GM19035 (cell line): ENCODE measurements at regions not wholly inside any gene's neighbourhood (a gene's known extent, or its start where the extent isn't known, plus 50 kb on each side); places are given as distances from the start of the nearest gene placed in this dataset.
"Not testable (repeated sequence)": the region's sequence is repeated elsewhere in the genome, so short reads cannot be mapped to it uniquely, and the experiment has no call there.

Source experiments
- ATAC-seq: cut with Tn5 transposase; IDR thresholded peaks from one replicate; pipeline ENCODE4 v1.9.1; 2021; ENCODE audit not compliant: unreplicated experiment

DNA sequence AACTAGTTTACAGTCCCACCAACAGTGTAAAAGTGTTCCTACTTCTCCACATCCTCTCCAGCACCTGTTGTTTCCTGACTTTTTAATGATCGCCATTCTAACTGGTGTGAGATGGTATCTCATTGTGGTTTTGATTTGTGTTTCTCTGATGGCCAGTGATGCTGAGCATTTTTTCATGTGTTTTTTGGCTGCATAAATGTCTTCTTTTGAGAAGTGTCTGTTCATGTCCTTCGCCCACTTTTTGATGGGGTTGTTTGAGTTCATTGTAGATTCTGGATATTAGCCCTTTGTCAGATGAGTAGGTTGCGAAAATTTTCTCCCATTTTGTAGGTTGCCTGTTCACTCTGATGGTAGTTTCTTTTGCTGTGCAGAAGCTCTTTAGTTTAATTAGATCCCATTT lies 77.1 kb upstream of the SLC7A14 start:
- ATAC-seq = not testable (repeated sequence)

GRCh38 chr3:170660139-170660538 lies 74.3 kb upstream of the SLC7A14 start:
- ATAC-seq = no peak

DNA sequence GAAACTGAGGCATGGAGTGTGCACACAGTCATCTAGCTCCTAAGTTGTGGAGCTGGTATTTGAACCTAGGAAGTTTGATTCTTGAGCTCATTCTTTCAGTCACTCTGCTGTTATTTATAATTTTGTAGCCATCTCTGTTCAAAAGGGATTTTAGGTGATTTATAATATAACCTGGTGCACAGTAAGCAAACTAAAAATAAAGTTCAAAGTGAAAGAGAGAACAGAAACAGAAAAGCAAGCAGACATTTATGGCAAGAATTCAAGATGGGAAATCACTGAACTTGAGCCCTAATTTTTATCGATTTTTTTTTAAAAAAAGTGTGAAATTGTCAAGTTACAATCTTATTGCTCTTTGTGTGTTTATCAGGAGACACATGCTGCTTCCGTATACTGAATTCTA lies 71.4 kb upstream of the SLC7A14 start:
- no peak for ATAC-seq

- no peak for ATAC-seq
These were observed 70.4 kb upstream of the SLC7A14 start for GRCh38 chr3:170656284-170656683.

- no peak for ATAC-seq
These were observed 67.9 kb upstream of the SLC7A14 start for GRCh38 chr3:170653801-170654200.

GRCh38 chr3:170651260-170651845 lies 65.5 kb upstream of the SLC7A14 start:
- no peak for ATAC-seq

DNA sequence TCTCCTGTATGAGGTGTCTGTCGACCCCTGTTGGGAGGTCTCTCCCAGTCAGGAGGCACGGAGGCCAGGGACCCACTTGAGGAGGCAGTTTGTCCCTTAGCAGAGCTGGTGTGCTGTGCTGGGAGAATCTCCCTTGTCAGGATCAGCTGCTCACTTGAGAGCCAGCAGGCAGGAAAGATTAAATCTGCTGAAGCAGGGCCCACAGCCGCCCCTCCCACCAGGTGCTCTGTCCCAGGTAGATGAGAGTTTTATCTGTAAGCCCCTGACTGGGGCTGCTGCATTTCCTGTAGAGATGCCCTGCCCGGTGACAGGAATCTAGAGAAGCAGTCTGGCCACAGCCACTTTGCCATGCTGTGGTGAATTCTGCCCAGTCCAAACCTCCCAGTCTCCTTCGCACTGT lies 64.7 kb upstream of the SLC7A14 start:
- ATAC-seq = not testable (repeated sequence)

DNA sequence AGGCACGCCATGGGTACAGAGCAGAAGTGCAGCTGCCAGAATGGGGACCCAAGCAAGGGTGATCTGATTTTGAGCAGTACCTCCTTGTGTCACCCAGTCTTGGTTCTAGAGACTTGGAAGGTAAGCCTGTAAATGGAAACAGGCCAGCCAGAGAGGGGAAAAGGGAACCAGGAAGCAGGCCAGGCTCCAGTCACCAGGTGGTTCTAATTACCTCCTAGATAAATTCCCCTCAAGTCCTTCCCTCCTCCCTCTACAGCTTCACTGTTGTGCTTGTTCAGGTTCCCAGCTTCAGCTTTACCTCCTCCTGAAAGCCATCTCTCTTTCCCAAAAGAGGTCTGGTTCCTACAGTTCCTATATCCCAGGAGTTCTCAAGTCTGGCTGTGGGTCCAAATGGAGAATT lies 58.8 kb upstream of the SLC7A14 start:
- no peak for ATAC-seq

GRCh38 chr3:170643831-170644230 lies 58.0 kb upstream of the SLC7A14 start:
- ATAC-seq = no peak

DNA sequence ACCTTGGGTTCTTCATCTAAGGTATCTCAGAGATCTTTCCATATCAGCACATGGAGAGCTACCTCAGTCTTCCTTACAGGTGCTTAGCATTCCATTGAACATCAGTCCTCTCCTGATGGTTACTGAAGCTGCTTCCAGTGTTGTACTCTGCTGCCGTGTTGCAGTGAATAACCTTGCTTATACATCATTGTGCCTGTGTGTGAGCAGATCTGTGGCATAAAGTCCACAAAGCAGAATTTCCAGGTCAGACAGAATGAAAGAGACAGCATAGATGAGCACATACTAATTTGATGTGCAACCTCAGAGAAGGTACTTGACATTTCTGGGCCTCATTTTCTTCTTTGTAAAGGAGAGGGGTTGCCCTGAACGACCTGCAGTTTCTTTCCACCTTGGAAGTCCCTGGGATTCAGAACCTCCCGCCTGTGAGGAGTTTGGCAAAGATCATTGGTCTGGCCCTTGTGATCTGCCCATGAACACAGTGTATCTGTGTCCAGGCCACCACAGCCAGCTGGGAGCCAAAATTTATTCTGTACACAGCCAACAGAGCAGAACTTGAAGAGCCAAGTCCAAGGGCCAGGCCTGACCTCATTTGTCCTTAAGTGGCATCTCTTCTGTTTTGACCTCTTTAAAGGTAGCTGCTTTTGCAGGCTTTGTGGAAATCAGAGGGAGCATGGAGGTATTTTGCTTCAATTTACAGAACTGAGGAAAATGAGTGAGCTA lies 57.2 kb upstream of the SLC7A14 start:
- no peak for ATAC-seq

DNA sequence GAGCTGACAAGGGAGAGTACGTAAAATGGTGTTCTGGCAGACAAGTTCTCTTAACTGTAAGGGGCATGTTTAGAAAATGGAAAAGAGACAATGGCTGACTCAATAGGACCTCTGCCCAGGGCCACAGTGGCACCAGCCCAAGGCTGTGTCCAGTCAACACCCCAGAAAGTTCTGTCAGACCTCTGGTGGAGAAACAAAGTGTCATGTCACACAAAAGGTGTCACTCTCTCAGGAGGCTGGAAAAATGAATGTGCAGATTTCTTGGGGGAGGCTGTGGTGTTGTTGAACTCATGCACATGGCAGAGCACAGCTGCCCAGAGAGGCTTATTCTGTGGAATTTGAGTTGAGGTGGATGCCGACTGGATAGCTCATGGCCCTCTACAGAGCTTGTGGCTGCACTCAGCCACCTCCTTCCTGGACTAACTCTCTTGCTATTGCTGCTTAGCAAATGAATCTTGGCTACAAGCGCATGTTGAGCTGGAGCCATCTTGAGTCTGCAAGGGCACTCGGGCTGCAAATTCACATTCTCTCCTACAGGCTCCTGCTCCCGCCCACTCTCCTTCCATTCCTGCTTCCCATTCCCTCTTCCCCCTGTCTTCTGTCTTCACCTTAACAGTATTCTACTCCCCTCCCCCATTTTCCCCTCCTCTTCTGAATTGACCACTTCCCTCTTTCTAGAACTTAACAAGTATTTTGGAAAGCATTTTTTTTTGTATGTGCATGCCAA lies 55.8 kb upstream of the SLC7A14 start:
- no peak for ATAC-seq

- no peak for ATAC-seq
These were observed 54.9 kb upstream of the SLC7A14 start for GRCh38 chr3:170640737-170641171.

DNA sequence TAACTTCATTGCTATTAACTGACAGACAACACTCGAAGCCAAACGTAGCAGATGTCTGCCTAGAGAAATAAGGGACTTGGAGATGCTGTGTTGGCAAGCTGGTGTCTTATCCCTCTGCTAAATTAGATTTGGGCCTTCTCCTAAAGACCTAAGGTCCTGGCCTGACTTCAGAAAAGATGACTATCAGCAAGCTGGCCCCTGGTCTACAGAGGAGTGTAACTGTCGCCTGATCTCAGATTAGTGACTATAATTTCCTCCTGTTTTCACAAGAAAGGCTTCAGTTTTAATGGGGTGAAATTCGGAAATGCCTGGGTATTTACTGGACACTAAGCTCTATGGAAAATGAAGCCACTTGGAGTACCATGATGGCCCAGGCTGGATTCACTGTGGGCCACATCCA lies 53.1 kb upstream of the SLC7A14 start:
- no peak for ATAC-seq

DNA sequence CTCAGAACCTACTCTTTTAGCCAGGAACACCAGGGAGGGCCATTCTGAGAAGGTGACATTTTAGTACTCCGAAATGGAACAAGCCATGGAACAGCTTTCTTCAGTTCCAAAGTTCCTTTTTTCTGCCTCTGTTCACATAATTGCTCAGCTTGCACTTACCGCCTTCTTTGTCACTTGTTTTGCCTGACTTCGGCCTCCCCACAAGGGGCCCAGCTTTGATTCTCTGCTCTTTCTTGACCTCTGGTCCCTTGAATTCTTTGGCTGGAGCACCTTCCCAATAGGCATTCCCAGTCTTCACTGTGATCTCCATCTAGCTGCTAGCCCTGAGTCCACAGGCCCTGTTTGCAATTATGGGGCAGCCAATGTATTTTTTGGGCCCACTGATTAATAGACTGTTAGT lies 51.4 kb upstream of the SLC7A14 start:
- ATAC-seq = no peak

DNA sequence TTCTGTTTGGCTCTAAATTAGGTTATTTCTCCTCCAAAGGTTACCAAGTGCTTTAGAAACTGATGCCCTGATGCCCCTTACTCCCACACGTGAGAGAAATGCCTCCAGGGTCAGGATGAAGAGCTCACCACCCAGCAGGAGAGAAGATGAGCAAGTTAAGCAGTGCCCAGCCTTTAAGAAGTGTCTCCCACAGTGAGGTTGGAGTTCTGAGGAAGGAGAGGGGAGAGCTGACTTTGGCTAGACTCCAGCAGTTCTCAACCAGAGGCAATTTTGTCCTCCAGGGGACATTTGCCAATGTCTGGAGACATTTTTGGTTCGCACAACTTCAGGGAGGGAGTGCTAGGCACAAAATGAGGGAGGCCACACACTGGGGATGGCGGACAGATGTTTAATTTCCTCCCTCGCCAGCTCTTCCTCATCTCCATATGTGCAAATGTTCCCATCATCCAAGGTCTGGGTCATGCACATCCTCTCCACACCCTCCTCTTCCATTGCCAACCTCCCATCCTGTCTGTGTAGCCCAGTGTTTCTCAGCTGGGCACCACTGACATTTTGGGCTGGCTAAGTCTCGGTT lies 50.6 kb upstream of the SLC7A14 start:
- ATAC-seq = no peak
